ENCODE measurements at regions not wholly inside any gene's neighbourhood (a gene's known extent, or its start where the extent isn't known, plus 50 kb on each side); places are given as distances from the start of the nearest gene placed in this dataset.

- TF ChIP-seq POLR2AphosphoS5 (IDR thresholded peaks at IDR 0.05) (no peak), POLR2A (IDR thresholded peaks at IDR 0.05) (no peak), EP300 (IDR thresholded peaks at IDR 0.05) (no peak)
- TF ChIP-seq, protein P1, sequence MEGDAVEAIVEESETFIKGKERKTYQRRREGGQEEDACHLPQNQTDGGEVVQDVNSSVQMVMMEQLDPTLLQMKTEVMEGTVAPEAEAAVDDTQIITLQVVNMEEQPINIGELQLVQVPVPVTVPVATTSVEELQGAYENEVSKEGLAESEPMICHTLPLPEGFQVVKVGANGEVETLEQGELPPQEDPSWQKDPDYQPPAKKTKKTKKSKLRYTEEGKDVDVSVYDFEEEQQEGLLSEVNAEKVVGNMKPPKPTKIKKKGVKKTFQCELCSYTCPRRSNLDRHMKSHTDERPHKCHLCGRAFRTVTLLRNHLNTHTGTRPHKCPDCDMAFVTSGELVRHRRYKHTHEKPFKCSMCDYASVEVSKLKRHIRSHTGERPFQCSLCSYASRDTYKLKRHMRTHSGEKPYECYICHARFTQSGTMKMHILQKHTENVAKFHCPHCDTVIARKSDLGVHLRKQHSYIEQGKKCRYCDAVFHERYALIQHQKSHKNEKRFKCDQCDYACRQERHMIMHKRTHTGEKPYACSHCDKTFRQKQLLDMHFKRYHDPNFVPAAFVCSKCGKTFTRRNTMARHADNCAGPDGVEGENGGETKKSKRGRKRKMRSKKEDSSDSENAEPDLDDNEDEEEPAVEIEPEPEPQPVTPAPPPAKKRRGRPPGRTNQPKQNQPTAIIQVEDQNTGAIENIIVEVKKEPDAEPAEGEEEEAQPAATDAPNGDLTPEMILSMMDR (IDR thresholded peaks at IDR 0.05): no peak
- H3K4me1 ChIP-seq: no peaks in the 10 kb centered on the region
- DNase-seq (ENCODE audit: low spot score in 2 of 2): no peak
- WGBS: 87% methylated on average over 5 of the region's 6 CpGs
- no peaks in the 10 kb centered on the region for H3K9me3 ChIP-seq
- no peaks in the 10 kb centered on the region for H3K27me3 ChIP-seq
- H3K36me3 ChIP-seq: no peaks in the 10 kb centered on the region
- H3K27ac ChIP-seq: no peak overlapping the region
- no peak overlapping the region for H3K4me3 ChIP-seq
Observed at GRCh38 chr12:4014858-4015224, 141.6 kb upstream of the PARP11 start.

- H3K36me3 ChIP-seq: no peaks in the 10 kb centered on the region
- no peaks in the 10 kb centered on the region for H3K27me3 ChIP-seq
- 91% methylated on average over 2 of the region's 2 CpGs for WGBS
- no peak for DNase-seq (ENCODE audit: low spot score in 2 of 2)
- H3K9me3 ChIP-seq: no peaks in the 10 kb centered on the region
- no peak overlapping the region for H3K27ac ChIP-seq
- TF ChIP-seq POLR2A (IDR thresholded peaks at IDR 0.05) (no peak), EP300 (IDR thresholded peaks at IDR 0.05) (no peak), POLR2AphosphoS5 (IDR thresholded peaks at IDR 0.05) (no peak)
- TF ChIP-seq, protein P1 (IDR thresholded peaks at IDR 0.05): no peak
- H3K4me1 ChIP-seq: no peaks in the 10 kb centered on the region
- no peak overlapping the region for H3K4me3 ChIP-seq
Observed at GRCh38 chr12:4014444-4014843, 141.2 kb upstream of the PARP11 start.

DNA sequence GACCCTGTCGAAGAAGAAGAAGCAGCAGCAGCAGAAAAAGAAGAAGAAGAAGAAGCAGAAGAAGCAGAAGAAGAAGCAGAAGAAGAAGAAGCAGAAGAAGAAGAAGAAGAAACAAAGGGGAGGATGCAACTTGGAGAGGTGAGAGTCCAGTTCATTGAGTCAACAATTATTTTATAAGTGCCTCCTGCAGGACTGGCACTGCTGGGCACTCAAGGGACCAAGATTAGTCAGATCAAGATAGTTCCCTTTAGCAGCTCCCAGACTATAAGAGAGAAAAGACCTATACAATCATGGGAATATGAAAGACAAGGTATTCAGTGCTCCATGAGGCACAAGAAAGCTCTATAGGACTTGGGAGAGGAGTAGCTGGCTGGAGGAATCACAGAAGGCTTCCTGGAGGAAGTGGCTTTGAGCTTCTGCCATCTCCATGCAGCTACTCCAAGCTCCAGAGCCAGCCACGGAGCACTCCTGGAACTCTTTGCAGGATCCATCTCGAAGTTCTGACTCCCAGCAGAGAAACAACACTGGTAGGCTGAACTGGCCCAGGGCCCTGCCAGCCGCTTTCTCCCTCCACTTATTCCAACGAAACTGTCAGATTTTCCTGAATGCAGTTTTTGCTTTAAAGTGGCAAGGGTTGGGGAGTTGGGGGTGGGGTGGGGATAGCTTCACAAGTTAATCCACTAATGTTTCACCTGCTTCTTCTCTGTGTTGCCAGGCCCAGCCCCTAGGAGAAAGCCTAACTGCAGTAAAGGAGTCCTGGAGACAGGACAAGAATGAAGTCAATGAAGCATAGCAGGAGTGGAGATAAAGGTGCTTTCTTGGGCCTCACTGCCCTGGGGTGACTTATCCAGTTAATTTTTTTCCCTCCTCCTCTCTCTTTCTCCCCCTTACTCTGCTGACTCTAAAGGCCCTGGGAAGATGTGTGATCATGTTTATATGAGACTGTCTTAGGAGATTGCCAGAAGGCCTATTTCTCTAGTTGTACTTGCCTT lies 140.1 kb upstream of the PARP11 start:
- Histone ChIP-seq H3K4me3 (no peak overlapping the region), H3K9me3 (no peaks in the 10 kb centered on the region), H3K4me1 (no peaks in the 10 kb centered on the region), H3K27me3 (no peaks in the 10 kb centered on the region), H3K36me3 (no peaks in the 10 kb centered on the region), H3K27ac (no peak overlapping the region)
- no peak for TF ChIP-seq POLR2AphosphoS5 (IDR thresholded peaks at IDR 0.05)
- DNase-seq (ENCODE audit: low spot score in 2 of 2): no peak
- 68% methylated on average over 5 of the region's 5 CpGs for WGBS

DNA sequence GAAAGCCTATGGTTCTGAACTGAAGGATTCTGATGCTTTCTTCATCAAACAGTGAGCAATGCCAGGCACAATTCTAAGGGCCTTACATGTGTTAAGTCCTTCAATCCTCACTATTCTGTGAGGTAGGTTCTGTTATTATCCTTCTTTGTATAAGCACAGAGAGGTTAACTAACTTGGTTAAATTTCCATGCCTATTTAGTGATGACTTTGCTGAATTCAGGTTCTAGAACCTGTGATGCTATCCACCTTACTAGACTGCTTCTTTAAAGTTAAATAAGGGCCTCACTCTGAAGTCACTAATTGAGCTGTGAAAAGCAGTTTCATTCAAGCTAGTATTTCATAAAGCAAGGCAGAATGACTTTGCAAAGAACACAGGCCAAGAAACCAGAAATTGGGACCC lies 138.9 kb upstream of the PARP11 start:
- no peak for TF ChIP-seq POLR2AphosphoS5 (IDR thresholded peaks at IDR 0.05)
- TF ChIP-seq EP300 (IDR thresholded peaks at IDR 0.05): no peak
- TF ChIP-seq POLR2A (IDR thresholded peaks at IDR 0.05): no peak
- TF ChIP-seq, protein P1 (IDR thresholded peaks at IDR 0.05): no peak
- no peak for DNase-seq (ENCODE audit: low spot score in 2 of 2)
- no peak overlapping the region for H3K4me3 ChIP-seq
- H3K4me1 ChIP-seq: no peaks in the 10 kb centered on the region
- H3K27me3 ChIP-seq: no peaks in the 10 kb centered on the region
- H3K9me3 ChIP-seq: no peaks in the 10 kb centered on the region
- H3K27ac ChIP-seq: no peak overlapping the region
- H3K36me3 ChIP-seq: no peaks in the 10 kb centered on the region

- WGBS: 88% methylated on average over 5 of the region's 5 CpGs
- TF ChIP-seq POLR2AphosphoS5 (IDR thresholded peaks at IDR 0.05) (no peak), POLR2A (IDR thresholded peaks at IDR 0.05) (no peak), EP300 (IDR thresholded peaks at IDR 0.05) (no peak)
- TF ChIP-seq, protein P1 (IDR thresholded peaks at IDR 0.05): no peak
- Histone ChIP-seq H3K4me3 (no peak overlapping the region), H3K27ac (no peak overlapping the region), H3K4me1 (no peaks in the 10 kb centered on the region), H3K27me3 (no peaks in the 10 kb centered on the region), H3K36me3 (no peaks in the 10 kb centered on the region), H3K9me3 (no peaks in the 10 kb centered on the region)
- no peak for DNase-seq (ENCODE audit: low spot score in 2 of 2)
Observed at GRCh38 chr12:4011597-4011996, 138.4 kb upstream of the PARP11 start.

Data from suprapubic skin (tissue), 4 donors.